GM12874 (cell line): ENCODE measurements at regions not wholly inside any gene's neighbourhood (a gene's known extent, or its start where the extent isn't known, plus 50 kb on each side); places are given as distances from the start of the nearest gene placed in this dataset.

ENCODE experiments used
- TF ChIP-seq, protein P1 (sequence below): IDR thresholded peaks from 2 replicates; pipeline ENCODE4 v1.5.1; 2011; ENCODE audit warnings: low read depth, mild to moderate bottlenecking, control low read depth, low read length, moderate library complexity; ENCODE audit not compliant: insufficient read depth

DNA sequence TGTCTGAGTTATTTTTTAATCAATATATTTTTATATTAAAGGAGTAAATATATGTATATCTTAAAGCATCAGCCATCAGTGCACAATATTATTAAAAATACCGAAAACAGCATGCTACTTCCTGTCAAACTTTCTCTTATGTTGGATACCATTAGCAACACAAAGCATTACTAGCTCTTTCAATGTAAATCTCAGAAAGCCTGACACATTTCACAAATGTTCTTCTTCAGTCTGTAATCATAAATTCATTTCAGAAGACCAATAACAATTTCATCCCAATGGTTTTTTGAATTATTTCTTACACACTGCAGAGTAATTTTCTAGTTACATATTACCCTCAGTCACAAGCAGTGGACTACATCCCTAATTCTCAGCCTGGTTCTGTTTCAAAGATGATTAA is 226.9 kb downstream of the LRRK2 start:
- TF ChIP-seq, protein P1, sequence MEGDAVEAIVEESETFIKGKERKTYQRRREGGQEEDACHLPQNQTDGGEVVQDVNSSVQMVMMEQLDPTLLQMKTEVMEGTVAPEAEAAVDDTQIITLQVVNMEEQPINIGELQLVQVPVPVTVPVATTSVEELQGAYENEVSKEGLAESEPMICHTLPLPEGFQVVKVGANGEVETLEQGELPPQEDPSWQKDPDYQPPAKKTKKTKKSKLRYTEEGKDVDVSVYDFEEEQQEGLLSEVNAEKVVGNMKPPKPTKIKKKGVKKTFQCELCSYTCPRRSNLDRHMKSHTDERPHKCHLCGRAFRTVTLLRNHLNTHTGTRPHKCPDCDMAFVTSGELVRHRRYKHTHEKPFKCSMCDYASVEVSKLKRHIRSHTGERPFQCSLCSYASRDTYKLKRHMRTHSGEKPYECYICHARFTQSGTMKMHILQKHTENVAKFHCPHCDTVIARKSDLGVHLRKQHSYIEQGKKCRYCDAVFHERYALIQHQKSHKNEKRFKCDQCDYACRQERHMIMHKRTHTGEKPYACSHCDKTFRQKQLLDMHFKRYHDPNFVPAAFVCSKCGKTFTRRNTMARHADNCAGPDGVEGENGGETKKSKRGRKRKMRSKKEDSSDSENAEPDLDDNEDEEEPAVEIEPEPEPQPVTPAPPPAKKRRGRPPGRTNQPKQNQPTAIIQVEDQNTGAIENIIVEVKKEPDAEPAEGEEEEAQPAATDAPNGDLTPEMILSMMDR, result no peak

DNA sequence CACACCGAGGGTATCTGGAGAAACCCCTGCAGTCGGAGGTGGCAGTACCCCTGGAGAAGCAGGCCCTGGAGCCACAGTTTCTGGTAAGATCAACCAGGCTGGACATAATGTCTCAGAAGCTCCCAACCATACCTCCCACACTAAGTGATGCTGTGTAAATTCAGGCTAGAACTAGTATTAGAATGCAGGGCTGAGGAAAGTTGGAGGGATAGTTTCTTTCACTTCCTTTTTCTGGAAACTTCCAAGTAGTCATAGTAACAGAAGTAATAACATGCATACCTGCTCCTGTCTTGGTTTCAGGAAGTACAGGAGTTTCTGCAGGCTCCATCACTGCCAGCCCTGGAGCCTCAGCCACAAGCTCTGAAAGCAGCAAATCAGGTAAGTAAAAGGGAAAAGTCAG is 228.1 kb upstream of the CNTN1 start:
- TF ChIP-seq, protein P1, result no peak

DNA sequence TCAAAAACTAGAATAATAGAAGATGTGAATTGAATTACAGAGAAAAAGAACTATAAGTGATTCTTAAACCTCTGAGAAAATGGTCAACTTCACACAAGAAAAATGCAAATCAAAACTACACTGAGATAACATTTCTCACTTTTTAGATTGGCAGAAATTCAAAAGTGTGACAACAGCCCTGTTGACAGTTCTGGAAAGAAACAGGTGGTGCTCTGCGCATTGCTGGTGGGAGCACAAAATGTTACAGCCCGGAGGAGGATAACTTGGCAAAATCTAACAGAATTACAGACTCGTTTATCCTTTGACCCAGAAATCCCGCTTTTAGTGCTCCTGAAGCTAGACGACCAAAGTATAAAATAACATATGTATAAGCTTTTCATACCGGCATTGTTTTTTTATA is 222.5 kb upstream of the CNTN1 start:
- TF ChIP-seq, protein P1, result no peak

DNA sequence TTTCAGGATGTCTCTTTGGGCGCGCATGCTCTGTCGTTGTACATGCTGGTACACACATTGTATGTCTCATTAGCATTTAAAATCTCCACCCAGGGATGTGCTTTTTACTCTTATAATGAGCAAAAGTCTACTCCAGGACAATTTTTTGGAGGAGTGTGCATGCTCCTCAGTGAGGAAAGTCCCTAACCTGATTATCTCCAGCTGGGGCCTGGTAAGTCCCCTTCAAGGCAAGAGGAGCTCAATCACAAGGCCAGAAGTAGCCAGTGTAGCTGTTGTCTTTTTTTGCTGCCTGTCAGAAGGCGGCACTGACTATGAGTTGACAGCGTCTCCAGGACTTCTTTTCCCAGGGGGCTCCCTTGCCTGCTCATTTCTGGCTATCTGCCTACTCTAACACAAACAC is 218.3 kb upstream of the CNTN1 start:
- TF ChIP-seq, protein P1, result no peak

DNA sequence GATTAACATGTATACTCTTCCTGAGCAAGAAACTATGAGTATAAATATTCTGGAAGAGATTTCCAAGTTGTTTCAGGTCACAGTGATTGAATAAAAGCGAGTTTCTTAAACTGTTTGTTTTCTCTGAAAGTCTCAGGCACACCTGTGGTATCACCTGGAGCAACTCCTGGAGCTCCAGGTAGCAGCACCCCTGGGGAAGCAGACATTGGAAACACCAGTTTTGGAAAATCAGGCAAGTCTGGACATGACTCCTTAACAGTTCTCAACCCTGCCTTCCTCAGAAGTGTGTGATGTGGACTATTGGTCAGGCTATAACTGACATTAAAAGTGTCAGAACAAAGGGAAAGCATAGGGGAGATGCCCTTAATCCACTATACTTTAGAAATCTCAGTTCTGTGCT is 217.6 kb upstream of the CNTN1 start:
- TF ChIP-seq, protein P1, result no peak

DNA sequence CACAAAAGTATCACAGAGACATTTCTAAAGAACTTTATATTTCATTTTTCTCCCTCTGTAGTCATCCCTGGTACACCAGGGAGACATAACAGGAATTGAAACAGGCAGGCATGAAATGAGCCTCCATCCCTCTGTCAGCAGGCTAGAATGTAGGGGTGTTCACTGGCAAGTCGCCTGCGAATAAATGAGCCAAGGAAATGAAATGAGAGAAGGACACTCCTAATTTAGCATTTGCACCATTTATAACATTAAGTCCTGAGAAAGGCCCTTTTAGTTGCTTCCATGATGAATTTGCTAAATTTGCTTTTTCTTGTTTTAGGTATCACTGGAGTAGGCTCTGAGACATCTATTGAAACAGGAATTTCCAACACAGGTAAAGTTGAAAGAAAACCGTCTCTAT is 192.4 kb upstream of the CNTN1 start:
- TF ChIP-seq, protein P1, result no peak

DNA sequence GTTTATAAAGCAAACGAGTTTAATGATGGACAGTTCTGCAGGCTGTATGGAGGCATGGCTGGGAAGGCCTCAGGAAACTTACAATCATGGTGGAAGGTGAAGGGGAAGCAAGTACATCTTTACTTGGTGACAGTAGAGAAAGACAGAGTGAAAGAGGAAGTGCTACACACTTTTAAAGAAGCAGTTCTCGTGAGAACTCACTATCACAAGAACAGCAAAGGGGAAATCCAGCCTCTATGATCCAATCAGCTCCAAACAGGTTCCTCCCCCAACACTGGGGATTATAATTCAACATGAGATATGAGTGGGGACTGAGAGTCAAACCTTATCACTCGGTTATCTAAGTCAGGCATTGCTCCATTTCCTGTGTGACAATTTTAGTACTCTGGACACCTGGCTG is 189.9 kb upstream of the CNTN1 start:
- TF ChIP-seq, protein P1, result no peak

DNA sequence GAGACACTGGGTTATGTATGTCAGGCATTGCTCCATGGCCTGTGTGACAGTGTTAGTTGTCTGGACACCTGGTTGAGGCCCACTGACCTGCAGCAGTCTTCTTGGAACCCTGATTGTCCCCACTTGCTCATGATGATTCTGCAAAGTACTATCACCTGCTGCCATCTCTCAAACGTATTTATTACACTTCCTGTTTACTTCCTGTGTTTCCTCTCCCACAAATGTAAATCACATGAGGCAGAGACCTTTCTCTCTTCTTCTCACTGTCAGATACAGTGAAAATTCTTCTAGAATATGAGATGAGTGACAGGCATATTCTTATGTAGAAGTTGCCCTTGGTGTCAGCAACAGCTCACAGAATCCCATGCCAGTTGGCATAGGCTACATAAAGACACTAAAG is 186.9 kb upstream of the CNTN1 start:
- TF ChIP-seq, protein P1, result no peak
